Pancreas (tissue), 10 donors: ENCODE measurements at regions not wholly inside any gene's neighbourhood (a gene's known extent, or its start where the extent isn't known, plus 50 kb on each side); places are given as distances from the start of the nearest gene placed in this dataset.
A peak's percentile ranks its signal among the peaks of the same experiment; 100 is the strongest.

Experiments
- ATAC-seq, 4 donors: fragments of 200-7000 bp; cut with Tn5 transposase; one replicate each; pipeline versions ENCODE4 v1.8.0 to v1.9.1; 2020; ENCODE audit warnings: mild to moderate bottlenecking in 4 of 4, moderate library complexity in 4 of 4
- DNase-seq, 6 donors: peaks; one replicate each; pipeline ENCODE4 v3.0.0-alpha.2; 2020
- FAIRE-seq: peaks from 2 replicates; lab custom pipeline; 2012; peaks lifted over from hg19 to GRCh38; lab: Jason Lieb, UNC
- H3K27ac ChIP-seq, 4 donors: fragments of 200-600 bp; sonication (generic); 1 replicate in 3 of 4; 2 replicates in 1 of 4; pipeline versions ENCODE4 v1.5.0 to v1.8.0; 2020
- H3K27me3 ChIP-seq, 4 donors: fragments of 200-600 bp; one replicate each; pipeline ENCODE4 v1.8.0; 2021
- H3K36me3 ChIP-seq, 3 donors: fragments of 200-600 bp; sonication (generic) in 1 of 3; one replicate each; pipeline versions ENCODE4 v1.5.0 to v1.8.0; 2020 to 2021
- H3K4me1 ChIP-seq, 3 donors: fragments of 200-600 bp; one replicate each; pipeline ENCODE4 v1.8.0; 2021
- H3K4me3 ChIP-seq, 4 donors: fragments of 200-600 bp; sonication (generic) in 2 of 4; one replicate each; pipeline versions ENCODE4 v1.5.0 to v1.8.0; 2020 to 2021
- H3K9me3 ChIP-seq, 4 donors: fragments of 200-600 bp; one replicate each; pipeline ENCODE4 v1.8.0; 2021
- CTCF ChIP-seq, 4 donors: fragments of 200-600 bp; sonication (generic) in 3 of 4; IDR thresholded peaks; one replicate each; pipeline versions ENCODE4 v1.5.0 to v1.8.0; 2021; ENCODE audit warnings: antibody characterized with exemption in 4 of 4
- WGBS, 2 donors: extraction: QIAGEN DNeasy Blood & Tissue Kit; methylation state at CpG; one replicate each; pipeline ENCODE4 v1.1.7; 2013; 5-methylcytosine and 5-hydroxymethylcytosine counted together
- intact Hi-C, 3 donors: fragments of 100-400 bp; cut with DNase I; formaldehyde crosslinking; loops; one replicate each; pipeline versions ENCODE4 v1.11.1 to v1.14.2; 2022
- donor health status: healthy with polysubstance abuse.
- donor health status: DM: no; HTN: no; CAD: no; lungs with moderate emphysema.
- donor health status: DM: no; HTN: no; CAD: no.
- donor health status: control.
- donor health status: control.
- donor health status: Bipolar disorder and iron deficiency.
- donor health status: DM: yes; HTN: yes; CAD: no.
- donor health status: DM: no; HTN: no; CAD: no.
- donor health status: DM: no; HTN: no; CAD: no.
- donor health status: DM: yes; HTN: yes; CAD: no.

- no peak for TF ChIP-seq CTCF (IDR thresholded peaks at IDR 0.05)
- Histone ChIP-seq H3K27ac (no peak overlapping the region), H3K9me3 (no peaks in the 10 kb centered on the region), H3K4me3 (no peak overlapping the region), H3K36me3 (no peaks in the 10 kb centered on the region), H3K27me3 (no peaks in the 10 kb centered on the region), H3K4me1 (no peaks in the 10 kb centered on the region)
- WGBS, 2 donors = 79 to 88% methylated on average over 2 of the region's 2 CpGs
- ATAC-seq (no peak), FAIRE-seq (no peak), DNase-seq (no peak)
- intact Hi-C loops = no loop called here
These were observed 115.7 kb downstream of the RAB11FIP2 start for GRCh38 chr10:117931078-117931477.

DNA sequence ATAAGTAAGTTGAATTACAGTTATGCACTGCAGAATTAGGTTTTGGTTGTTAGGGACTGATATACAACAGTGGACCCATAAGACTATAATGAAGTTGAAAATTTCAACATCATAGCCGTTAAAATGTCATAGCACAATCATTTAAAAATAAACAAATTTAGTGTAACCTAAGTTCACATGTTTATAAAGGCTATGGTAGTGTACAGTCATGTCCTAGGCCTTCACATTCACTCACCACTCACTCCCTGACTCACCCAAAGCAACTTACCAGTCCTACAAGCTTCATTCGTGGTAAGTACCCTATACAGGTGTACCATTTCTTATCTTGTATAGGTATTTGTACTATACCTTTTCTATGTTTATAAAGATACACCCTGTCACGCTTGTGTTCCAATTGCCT lies 113.7 kb downstream of the RAB11FIP2 start:
- no peak for FAIRE-seq

DNA sequence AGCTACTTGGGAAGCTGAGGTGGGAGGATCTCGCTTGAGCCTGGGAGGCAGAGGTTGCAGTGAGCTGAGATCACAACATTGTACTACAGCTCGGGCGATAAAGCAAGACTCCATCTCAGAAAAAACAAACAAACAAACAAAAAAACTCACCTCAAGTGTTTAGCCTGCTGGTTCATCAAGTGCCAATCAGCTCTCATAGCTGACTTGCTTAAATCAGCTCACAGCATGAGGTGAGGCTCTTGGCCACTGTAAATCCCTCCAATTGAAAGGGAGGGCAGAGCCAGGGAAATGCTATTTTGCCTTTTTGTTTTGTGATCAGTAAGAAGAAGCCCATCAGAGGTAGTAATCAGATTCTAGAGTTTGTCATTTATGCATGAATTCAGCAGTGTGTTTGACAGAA lies 112.3 kb downstream of the RAB11FIP2 start:
- Histone ChIP-seq H3K4me3 (no peak overlapping the region), H3K9me3 (no peaks in the 10 kb centered on the region), H3K36me3 (no peaks in the 10 kb centered on the region), H3K27me3 (no peaks in the 10 kb centered on the region), H3K4me1 (no peaks in the 10 kb centered on the region), H3K27ac (no peak overlapping the region)
- TF ChIP-seq CTCF (IDR thresholded peaks at IDR 0.05) = no peak
- WGBS, 2 donors = 82 to 83% methylated on average over 3 of the region's 3 CpGs
- intact Hi-C loops = no loop called here
- FAIRE-seq (no peak), ATAC-seq (no peak), DNase-seq (no peak)

More for the DNA sequence above, 113.7 kb downstream of the RAB11FIP2 start:
- H3K4me1 ChIP-seq = no peaks in the 10 kb centered on the region
- no peaks in the 10 kb centered on the region for H3K36me3 ChIP-seq
- no peak for DNase-seq
- TF ChIP-seq CTCF (IDR thresholded peaks at IDR 0.05) = no peak
- no peaks in the 10 kb centered on the region for H3K9me3 ChIP-seq
- H3K27ac ChIP-seq = no peak overlapping the region
- intact Hi-C loops = no loop called here
- 65 to 69% methylated on average over 3 of the region's 3 CpGs for WGBS, 2 donors
- H3K27me3 ChIP-seq = no peaks in the 10 kb centered on the region
- H3K4me3 ChIP-seq = no peak overlapping the region
- ATAC-seq = no peak

DNA sequence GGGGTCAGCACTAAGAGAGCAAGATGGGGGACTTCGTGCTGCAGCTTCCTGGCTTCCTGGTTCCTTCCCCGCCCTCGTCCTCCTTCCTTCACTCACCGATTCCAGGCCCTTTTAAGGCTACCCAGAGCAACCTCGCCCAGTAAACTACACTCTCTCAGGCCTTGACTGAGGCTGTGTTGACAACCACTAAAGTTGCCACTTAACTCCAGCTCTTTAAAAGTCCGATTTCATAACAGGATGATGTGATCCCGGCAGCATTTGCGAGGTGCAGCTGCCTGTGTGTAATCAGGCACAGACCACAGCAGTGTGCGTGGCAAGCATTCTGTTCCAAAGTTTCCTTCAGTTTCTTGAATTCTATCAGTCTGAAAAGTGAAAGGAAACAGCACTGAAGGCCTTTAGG lies 110.6 kb downstream of the RAB11FIP2 start:
- DNase-seq (no peak), ATAC-seq (peak in 1 of 4 donors; percentile 30), FAIRE-seq (no peak)
- no peak overlapping the region for H3K4me3 ChIP-seq
- no peaks in the 10 kb centered on the region for H3K36me3 ChIP-seq
- H3K4me1 ChIP-seq = no peaks in the 10 kb centered on the region
- intact Hi-C loops = no loop called here
- H3K9me3 ChIP-seq = no peaks in the 10 kb centered on the region
- WGBS, 2 donors = 67 to 68% methylated on average over 9 of the region's 9 CpGs
- TF ChIP-seq CTCF (IDR thresholded peaks at IDR 0.05) = no peak
- no peaks in the 10 kb centered on the region for H3K27me3 ChIP-seq
- no peak overlapping the region for H3K27ac ChIP-seq

DNA sequence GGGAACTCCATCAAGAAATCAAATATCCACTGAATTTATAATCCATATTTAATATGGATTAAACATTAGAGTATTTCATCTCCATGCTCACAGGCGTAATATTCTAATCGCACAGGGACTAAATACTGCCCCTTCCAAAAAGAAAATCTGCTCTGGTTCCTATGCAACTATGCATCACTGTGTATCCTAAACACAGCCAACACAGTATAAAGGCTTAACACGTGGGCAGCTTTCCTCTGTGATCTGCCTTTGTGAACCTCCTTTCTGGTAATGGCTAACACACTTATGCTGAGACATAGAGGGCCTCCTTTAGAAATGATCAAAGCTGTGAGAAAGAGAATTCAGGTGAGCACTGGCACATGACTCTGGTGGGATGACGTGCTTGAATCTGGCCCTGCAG lies 110.2 kb downstream of the RAB11FIP2 start:
- H3K4me1 ChIP-seq = no peaks in the 10 kb centered on the region
- 75 to 81% methylated on average over 4 of the region's 4 CpGs for WGBS, 2 donors
- H3K27ac ChIP-seq = no peak overlapping the region
- H3K9me3 ChIP-seq = no peaks in the 10 kb centered on the region
- H3K4me3 ChIP-seq = no peak overlapping the region
- no peak for TF ChIP-seq CTCF (IDR thresholded peaks at IDR 0.05)
- ATAC-seq = no peak
- no peak for DNase-seq
- no peak for FAIRE-seq
- intact Hi-C loops = no loop called here
- H3K36me3 ChIP-seq = no peaks in the 10 kb centered on the region
- no peaks in the 10 kb centered on the region for H3K27me3 ChIP-seq
